SIG-M5 treated with dmso at 0.1 percent for 504 hours (cell line): ENCODE measurements at regions not wholly inside any gene's neighbourhood (a gene's known extent, or its start where the extent isn't known, plus 50 kb on each side); places are given as distances from the start of the nearest gene placed in this dataset.

ENCODE experiments used
- DNase-seq: peaks from one replicate; lab custom pipeline; 2025; ENCODE audit not compliant: unreplicated experiment; lab: John Stamatoyannopoulos, UW

- DNase-seq, result no peak
These were observed 133.1 kb upstream of the PCSK2 start for GRCh38 chr20:17093782-17094181.

GRCh38 chr20:17097603-17098002, 129.2 kb upstream of the PCSK2 start:
- no peak for DNase-seq

DNA sequence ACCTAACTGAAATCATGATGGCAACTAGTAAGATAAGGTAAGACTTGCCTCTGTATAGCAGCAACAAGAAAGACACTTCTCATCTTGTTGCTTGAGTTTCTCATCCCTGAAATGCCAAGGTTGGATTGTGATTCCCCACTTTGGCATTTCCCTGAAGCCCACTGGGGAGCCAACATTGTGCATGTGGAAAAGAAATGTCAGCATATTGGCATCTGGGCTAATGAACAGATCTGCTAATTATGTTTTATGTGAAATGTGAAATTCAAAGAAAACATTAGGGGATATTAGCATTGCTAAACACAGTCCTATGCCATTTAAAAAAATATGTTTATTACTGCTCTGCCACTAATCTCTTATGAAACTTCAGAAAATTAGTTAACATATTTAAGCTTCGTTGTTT, 126.3 kb upstream of the PCSK2 start:
- DNase-seq, result no peak

- DNase-seq, result no peak
These were observed 119.7 kb upstream of the PCSK2 start for GRCh38 chr20:17107127-17107526.

- DNase-seq, result no peak
These were observed 117.9 kb upstream of the PCSK2 start for GRCh38 chr20:17108896-17109295.

- DNase-seq, result no peak
These were observed 117.5 kb upstream of the PCSK2 start for GRCh38 chr20:17109307-17109706.

DNA sequence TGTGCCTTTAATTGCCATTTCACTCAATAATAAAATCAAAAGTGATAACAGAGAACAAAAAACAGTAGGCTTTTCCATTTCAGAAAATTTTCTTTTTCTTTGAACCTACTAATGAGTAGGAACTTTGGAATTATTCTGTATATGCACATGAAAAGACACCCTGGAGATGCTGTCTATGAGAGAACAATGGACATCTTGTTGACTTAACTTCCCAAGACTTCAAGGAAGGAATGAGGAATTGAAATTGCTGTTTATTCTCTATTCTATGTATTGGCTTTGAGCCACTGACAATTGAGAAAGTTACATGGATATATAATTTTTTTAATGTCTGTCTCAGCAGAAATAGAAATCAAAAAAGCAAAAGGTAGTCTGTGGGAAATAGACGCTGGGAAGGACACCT, 98.6 kb upstream of the PCSK2 start:
- no peak for DNase-seq

DNA sequence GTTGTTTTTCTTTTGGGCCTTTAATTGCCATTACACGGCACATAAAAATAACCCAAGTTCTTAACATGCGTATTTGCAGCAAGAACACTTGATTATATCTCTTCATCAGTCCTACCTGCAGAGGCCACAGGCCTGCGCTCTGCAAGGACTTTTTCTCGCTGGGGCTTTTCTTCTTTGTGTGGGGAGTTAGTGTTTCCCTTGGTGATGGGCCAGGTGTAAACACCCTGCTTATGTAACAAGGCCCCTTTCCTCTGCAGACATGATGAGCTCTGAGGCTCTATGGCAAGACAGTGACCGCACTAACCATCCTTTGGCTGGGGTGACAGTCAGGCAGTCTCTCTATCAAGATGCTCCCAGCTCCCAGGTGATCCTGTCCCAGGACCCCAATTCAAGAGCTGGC, 97.8 kb upstream of the PCSK2 start:
- no peak for DNase-seq

DNA sequence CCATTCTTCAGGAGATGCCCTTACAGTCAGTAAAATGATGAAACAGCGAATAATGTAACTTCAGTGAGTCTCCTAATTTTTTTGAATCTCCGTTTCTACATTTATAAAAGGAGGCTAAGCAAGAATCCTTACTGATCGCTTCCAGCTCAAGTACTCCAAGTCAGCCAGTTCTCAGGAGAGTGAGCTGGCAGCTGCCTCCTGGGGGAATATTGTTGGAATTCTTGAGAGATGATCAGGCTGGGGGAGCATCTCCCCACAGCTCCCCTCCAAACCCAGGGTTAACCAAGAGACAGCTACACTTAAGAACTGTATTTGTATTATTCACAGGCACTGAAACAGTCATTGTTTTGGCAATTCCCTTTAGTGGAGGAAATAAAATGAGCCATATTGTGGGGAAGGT, 89.1 kb upstream of the PCSK2 start:
- no peak for DNase-seq

- DNase-seq, result no peak
These were observed 88.6 kb upstream of the PCSK2 start for GRCh38 chr20:17138237-17138636.

GRCh38 chr20:17140894-17141293, 85.9 kb upstream of the PCSK2 start:
- no peak for DNase-seq

GRCh38 chr20:17141568-17141967, 85.3 kb upstream of the PCSK2 start:
- no peak for DNase-seq

- DNase-seq, result no peak
These were observed 84.2 kb upstream of the PCSK2 start for GRCh38 chr20:17142666-17143065.

GRCh38 chr20:17150858-17151257, 76.0 kb upstream of the PCSK2 start:
- DNase-seq, result no peak

DNA sequence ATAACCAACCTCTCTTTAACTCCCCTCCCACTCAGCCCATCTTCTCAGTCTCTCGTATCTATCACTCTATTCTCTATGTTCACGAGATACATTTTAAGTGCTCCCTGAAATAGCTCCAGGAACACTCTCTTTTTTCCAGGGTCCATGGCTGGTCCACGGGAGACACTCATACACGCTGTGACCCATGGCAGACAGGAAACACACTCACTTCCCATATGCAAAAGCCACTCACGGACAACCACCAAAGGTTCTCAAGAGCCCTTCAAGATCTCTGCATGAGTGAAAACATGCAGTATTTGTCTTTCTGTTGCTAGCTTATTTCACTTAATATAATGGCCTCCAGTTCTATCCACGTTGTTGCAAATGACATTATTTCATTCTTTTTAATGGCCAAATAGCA, 71.4 kb upstream of the PCSK2 start:
- DNase-seq, result no peak

DNA sequence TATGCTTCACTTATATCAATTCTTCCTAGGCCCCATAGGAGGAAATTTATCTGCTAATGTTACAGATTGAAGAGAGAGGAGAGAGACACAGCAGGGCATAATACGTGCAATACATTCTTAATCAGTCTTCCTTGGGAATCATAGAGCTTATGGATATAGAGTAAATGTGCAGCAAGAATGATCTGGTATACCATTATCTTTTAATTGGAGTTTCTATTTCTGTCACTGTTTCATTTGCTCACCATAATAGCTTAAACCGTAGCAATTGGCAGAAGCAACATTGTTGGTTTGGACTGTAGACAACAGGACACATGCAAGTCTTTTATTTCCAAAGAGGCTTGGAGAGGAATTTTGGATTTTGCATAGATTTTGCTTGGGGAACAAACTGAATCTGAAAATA, 68.1 kb upstream of the PCSK2 start:
- no peak for DNase-seq

DNA sequence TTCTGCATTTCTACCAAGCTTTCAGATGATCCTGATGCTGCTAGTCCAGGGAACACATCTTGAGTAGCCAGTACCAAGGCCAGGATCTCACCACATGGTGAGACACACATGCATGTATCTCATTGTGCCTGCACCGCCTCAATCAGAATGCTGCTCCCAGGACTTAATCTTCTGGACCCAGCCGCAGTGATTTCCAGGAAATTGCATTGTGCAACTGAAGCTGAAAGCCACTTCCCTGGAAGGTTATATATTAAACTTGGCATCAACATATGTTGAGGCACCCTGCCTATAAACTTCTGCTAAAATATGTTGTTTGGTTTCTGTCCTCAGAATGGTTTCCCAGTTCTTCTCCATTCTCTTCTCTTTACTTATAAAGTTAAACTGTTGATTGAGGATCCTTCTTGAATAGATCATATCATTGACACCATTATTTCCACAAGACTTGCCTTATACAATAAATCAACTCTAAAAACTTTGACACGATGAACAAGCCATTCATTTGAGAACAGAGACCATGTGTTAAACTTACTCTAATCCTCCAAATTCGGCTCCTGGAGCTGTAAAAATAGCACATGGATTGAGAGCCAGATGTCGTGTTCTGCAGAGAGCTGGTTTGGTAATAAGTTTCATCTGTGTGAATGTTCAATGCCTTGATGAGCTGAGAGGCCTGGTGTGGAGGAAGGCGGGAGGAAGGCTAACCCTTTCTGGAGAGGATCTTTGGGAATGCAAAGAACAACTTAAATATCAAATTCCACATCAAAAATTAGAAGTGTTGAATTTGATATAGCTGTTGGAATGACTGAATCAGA, 65.0 kb upstream of the PCSK2 start:
- no peak for DNase-seq

GRCh38 chr20:17168026-17168612, 58.7 kb upstream of the PCSK2 start:
- no peak for DNase-seq

- DNase-seq, result no peak
These were observed 57.2 kb upstream of the PCSK2 start for GRCh38 chr20:17169585-17170136.

DNA sequence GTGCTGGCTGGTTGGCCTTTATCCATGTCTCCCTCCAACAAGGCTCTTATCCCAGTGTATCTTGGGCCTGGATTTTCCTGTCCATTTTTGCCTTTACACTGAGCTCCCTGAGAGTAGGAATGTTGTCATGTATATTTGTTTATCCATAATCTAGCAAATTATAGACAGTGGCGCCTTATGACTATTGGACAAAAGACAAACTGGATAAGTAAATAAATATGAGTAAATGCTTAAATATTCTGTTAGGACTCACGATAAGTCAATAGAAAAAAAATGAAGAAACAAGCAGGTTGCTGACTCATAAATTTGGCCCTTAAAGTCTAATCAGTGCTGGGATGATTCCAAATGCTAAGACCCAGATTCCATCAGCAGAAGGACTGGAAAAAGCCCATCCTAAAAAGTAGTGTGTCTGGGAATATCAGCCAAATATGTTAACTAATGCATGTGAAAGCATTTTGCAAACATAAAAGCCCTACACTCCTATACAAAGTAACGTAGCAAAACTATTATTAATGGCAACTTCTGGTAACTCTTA, 55.0 kb upstream of the PCSK2 start:
- peak; percentile 3 for DNase-seq

DNA sequence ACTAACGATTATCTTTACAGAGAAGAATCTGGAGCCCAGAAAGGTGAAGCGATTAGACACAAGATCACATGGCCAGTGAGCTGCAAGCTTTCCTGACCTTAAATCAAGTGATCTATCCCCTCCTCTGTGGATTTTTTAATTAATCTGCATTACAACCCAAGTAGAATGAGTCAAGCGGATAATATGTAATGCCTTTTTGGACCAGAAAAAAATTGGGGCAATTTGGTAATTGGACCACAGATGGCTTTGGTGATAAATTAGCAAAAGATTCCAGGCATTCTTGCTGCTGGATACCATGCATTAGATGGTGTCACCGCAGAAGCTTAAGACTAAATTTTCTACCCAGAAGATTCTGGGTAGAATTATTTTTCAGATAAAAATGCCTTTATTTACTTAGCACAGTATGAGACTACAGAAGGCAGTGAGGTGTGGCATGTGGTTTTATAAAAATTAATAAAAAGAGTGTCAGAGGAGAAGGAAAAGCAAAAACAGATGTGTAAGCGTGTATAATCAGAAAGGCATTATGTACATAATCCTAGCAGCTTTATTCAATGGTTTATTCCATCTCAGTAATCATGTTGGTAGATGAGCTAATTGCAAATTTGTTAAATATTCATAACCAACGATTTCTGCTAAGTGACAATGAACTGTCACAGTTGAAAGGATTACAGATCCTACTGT, 53.9 kb upstream of the PCSK2 start:
- DNase-seq, result no peak
